Stimulated activated CD8-positive, alpha-beta memory T cell treated with anti-CD3 and anti-CD28 coated beads, Interleukin-7, amount 100 ng/mL, for 1 hour (primary cell): ENCODE measurements at regions not wholly inside any gene's neighbourhood (a gene's known extent, or its start where the extent isn't known, plus 50 kb on each side); places are given as distances from the start of the nearest gene placed in this dataset.

Experiments used
- DNase-seq, 2 donors: peaks; one replicate each; pipeline ENCODE4 v3.0.0-alpha.2; 2020; ENCODE audit warnings: low read depth in 2 of 2

DNA sequence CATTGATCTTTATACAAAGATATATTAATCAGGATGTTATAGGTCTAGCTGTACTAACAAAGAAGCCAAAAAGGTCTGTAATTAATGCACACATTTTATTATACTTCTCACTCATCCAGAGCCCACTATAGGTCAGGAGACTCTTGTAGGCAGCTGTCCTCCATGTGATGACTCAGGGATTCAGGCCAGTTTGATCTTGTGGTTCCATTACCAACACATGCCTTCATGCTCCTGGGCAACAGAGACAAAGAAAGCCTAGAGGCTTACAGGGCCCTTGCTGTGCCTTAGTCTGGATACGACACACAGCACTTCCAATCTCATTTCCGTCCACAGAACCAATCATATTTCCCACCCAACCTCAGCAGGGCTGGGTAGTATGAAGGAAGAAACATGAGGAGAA is 150.3 kb upstream of the NCAM1 start:
- no peak for DNase-seq

GRCh38 chr11:112811783-112812182 is 149.4 kb upstream of the NCAM1 start:
- no peak for DNase-seq

DNA sequence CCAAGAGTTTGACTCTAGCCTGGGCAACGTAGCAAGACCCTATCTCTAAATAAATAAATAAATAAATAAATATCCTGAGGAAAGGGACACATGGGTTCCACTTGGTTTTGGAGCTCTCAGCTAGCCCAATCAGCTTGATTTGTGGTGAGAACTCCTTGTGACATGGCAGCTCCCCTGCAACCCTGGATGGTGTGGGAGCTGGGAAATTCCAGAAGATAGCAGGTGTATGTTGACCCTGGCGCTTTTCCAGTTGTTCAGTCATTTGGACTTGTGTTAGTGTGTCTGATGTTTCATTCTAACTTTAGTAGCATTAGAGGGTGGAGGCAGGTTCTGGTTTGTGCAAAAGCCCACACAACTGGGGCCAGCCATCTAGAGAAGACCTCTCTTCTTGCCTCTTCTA is 148.5 kb upstream of the NCAM1 start:
- no peak for DNase-seq

GRCh38 chr11:112814168-112814567 is 147.1 kb upstream of the NCAM1 start:
- no peak for DNase-seq

- no peak for DNase-seq
Observed at GRCh38 chr11:112817376-112817775, 143.8 kb upstream of the NCAM1 start.

- DNase-seq, result no peak
Observed at GRCh38 chr11:112822478-112823274, 138.5 kb upstream of the NCAM1 start.

GRCh38 chr11:112826026-112826425 is 135.2 kb upstream of the NCAM1 start:
- DNase-seq, result no peak

DNA sequence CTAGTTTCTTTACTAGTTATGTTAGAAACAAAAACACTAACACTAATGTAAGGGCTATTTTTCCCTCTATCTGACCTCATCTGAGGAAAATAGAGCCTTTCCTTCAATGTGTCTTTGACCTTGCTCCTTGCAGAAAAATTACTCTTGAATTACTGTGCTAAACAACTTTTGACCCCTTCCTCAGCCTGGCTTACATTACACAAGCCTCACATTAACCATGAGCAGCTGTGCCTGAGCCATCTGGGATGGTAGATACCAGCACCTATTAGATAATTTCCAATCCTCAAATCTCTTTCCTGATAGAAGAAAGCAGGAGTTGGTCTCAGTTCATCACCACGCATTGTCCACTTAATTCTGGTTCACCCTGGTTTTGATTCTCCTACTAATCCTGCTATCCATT is 134.4 kb upstream of the NCAM1 start:
- no peak for DNase-seq

- no peak for DNase-seq
Observed at GRCh38 chr11:112828421-112828820, 132.8 kb upstream of the NCAM1 start.

- DNase-seq, result no peak
Observed at GRCh38 chr11:112829971-112830654, 131.1 kb upstream of the NCAM1 start.

GRCh38 chr11:112831041-112831440 is 130.2 kb upstream of the NCAM1 start:
- DNase-seq, result no peak

GRCh38 chr11:112831969-112832766 is 129.1 kb upstream of the NCAM1 start:
- no peak for DNase-seq

GRCh38 chr11:112834277-112834755 is 126.9 kb upstream of the NCAM1 start:
- no peak for DNase-seq

GRCh38 chr11:112835591-112836255 is 125.5 kb upstream of the NCAM1 start:
- DNase-seq, result no peak

DNA sequence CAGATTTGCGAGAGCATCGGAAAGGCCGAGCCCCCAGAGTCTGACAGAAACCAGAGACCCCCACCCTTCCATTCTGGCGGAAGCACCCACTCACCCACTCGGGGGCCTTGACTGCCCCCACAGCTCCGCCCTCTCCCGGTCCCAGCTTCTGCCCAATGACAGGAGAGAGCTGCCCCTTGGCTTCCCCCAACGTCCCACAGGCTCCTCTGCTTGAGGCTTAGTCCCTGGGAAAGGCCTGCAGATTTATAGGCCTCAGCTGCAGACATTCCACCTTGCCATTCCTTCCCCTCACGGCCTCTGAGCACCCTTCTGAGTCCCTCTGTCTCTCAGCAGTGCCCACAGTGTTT is 125.0 kb upstream of the NCAM1 start:
- DNase-seq, result no peak

DNA sequence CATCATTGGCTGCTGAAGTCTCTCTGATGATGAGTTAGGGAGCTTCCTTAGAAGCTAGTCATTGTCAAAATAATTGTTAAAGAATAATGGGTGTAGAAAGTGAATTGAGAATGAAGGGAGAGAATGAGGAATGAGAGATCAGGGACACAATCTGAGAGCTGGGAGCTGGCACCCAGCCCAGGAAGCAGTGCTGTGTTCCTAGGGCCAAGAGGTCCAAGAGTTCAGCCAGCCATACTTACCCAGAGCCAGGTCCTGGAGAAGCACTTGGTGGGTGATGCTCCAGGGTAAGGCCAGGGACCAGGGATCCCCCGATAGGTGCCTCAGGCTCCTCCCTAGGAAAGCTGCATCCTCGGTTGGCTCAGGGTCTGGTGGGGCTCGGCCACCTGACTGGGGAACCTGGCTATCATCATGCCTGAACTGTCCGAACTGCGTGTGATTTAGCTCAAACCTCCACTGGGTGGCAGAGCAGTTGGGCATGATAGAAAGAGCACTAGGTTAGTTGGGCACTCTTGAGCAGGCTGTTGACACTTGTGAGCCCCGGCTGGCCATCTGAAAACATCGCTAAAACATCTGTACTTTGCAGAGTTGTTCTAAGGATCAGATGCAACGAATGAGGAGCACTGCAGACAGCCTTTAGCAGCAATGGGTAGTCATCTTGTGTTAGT is 123.9 kb upstream of the NCAM1 start:
- DNase-seq, result no peak

- DNase-seq, result no peak
Observed at GRCh38 chr11:112839051-112839450, 122.2 kb upstream of the NCAM1 start.

DNA sequence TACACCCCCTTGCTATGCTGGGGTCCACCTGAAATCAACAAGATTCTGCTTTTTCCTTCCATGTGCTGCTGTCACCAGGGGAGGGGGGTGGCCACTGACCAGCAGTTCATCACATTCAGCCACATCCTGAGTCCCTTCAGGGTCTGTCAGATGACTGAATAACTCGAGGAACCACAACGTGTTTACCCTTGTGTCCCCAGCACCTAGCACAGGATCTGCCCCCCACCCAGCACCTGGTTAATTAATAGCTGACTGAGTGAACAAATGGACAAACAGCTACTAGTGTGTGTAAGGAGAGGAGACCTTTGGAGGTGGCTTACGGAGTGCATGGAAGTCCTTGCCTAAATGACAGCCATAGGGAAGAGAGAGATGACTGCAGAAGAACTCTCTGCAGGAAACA is 119.5 kb upstream of the NCAM1 start:
- DNase-seq, result no peak

DNA sequence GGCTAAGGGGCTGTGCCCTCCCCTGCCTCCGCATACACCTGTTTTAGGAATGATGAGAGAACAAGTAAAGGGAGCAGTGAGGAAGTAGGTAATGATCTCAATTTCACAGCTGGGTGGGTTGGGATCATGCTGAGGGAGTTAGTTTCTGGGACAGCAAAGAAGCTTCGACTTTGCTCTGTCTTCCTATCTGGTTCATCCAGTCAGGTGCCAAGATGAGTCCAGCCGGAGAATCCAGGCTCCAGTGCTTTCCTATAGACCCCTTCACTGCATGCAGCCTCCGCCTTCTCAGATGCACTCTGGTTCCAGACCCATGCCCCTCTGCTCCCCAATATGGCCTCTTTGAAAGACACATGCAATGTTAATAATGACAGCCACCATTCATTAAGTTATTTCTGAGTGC is 119.1 kb upstream of the NCAM1 start:
- DNase-seq, result no peak

DNA sequence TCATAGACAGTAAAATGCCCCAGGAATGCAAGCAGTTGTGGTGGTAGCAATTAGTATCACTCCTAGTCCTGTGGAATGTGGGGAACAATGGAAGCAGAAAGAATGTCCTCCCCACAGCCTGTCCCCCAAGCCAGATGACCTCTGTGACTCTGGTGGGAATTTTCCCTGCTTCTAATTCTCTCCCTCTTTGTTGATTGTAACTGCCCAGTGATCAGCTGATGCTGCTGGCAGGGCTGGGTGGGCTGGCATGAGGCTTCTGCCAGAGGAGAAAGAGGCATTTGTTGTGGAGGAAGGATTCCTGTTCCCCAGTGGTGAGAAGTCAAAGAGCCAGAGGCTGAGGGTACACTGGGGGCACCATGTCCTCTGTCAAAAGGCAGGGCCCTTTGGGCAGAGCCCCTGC is 116.7 kb upstream of the NCAM1 start:
- no peak for DNase-seq

DNA sequence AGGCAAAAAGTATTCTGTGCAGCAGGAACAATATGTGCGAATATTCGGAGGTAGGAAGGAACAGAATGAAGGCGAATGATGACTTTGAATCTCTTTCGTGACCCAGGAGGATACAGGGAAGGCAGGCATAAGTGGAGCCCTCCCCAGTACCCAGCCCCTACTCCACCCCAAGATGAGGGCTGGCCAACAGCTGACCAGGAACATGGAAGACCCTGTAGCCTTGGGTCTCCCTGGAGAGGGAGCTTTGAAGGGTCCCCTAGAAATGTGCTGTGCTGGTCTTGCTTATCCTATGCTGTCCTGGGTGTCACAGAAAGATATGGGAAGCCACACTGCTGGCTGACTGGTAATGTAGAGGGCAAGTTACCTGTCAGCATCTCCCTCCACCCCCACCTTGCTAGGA is 113.7 kb upstream of the NCAM1 start:
- no peak for DNase-seq
